Progenitor cell of endocrine pancreas (in vitro differentiated cells): ENCODE measurements at regions not wholly inside any gene's neighbourhood (a gene's known extent, or its start where the extent isn't known, plus 50 kb on each side); places are given as distances from the start of the nearest gene placed in this dataset.
"Not testable (repeated sequence)": the region's sequence is repeated elsewhere in the genome, so short reads cannot be mapped to it uniquely, and the experiment has no call there.

Experiments
- DNase-seq: peaks from one replicate; pipeline ENCODE4 v3.0.0; 2021; ENCODE audit warnings: low spot score; ENCODE audit not compliant: unreplicated experiment
- H3K27ac Mint-ChIP-seq: 2 replicates; pipeline ENCODE4 v1.8.0; 2021; ENCODE audit warnings: mild to moderate bottlenecking, moderate library complexity, mixed read lengths
- H3K27me3 Mint-ChIP-seq: 2 replicates; pipeline ENCODE4 v1.8.0; 2021; ENCODE audit warnings: mixed read lengths
- H3K36me3 Mint-ChIP-seq: 2 replicates; pipeline ENCODE4 v1.8.0; 2022; ENCODE audit warnings: mixed read lengths; ENCODE audit not compliant: insufficient read depth
- H3K4me1 Mint-ChIP-seq: 2 replicates; pipeline ENCODE4 v1.8.0; 2021; ENCODE audit warnings: low read depth, mixed read lengths
- H3K4me3 Mint-ChIP-seq: 2 replicates; pipeline ENCODE4 v1.8.0; 2021; ENCODE audit warnings: low read depth, mild to moderate bottlenecking, moderate library complexity, mixed read lengths
- H3K9me3 Mint-ChIP-seq: 2 replicates; pipeline ENCODE4 v1.8.0; 2021; ENCODE audit warnings: low read depth, mixed read lengths
- TF ChIP-seq, protein P1 (sequence below): fragments of 200-600 bp; sonication (generic); IDR thresholded peaks from one replicate; pipeline ENCODE4 v1.5.0; 2021; ENCODE audit warnings: antibody characterized with exemption, mild to moderate bottlenecking; ENCODE audit not compliant: unreplicated experiment

DNA sequence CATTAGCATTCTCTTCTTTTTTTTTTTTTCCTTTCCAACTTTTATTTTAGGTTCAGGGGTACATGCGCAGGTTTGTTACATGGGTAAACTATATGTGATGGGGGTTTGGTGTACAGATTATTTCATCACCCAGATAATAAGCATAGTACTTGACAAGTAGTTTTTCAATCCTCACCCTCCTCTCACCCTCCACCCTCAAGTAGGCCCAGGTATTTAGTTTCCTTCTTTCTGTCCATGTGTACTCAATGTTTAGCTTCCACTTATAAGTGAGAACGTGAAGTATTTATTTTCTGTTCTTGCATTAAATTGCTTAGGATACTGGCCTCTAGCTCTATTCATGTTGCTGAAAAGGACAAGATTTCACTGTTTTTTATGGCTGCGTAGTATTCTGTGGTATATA lies 140.8 kb upstream of the PGRMC2 start:
- H3K36me3 Mint-ChIP-seq = peaks cover 3% of the 10 kb centered on the region
- H3K27ac Mint-ChIP-seq = no peak overlapping the region
- no peak overlapping the region for H3K4me3 Mint-ChIP-seq
- TF ChIP-seq, protein P1, sequence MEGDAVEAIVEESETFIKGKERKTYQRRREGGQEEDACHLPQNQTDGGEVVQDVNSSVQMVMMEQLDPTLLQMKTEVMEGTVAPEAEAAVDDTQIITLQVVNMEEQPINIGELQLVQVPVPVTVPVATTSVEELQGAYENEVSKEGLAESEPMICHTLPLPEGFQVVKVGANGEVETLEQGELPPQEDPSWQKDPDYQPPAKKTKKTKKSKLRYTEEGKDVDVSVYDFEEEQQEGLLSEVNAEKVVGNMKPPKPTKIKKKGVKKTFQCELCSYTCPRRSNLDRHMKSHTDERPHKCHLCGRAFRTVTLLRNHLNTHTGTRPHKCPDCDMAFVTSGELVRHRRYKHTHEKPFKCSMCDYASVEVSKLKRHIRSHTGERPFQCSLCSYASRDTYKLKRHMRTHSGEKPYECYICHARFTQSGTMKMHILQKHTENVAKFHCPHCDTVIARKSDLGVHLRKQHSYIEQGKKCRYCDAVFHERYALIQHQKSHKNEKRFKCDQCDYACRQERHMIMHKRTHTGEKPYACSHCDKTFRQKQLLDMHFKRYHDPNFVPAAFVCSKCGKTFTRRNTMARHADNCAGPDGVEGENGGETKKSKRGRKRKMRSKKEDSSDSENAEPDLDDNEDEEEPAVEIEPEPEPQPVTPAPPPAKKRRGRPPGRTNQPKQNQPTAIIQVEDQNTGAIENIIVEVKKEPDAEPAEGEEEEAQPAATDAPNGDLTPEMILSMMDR = no peak
- DNase-seq = no peak
- H3K27me3 Mint-ChIP-seq = no peaks in the 10 kb centered on the region
- peaks cover 15% of the 10 kb centered on the region for H3K9me3 Mint-ChIP-seq
- no peaks in the 10 kb centered on the region for H3K4me1 Mint-ChIP-seq

DNA sequence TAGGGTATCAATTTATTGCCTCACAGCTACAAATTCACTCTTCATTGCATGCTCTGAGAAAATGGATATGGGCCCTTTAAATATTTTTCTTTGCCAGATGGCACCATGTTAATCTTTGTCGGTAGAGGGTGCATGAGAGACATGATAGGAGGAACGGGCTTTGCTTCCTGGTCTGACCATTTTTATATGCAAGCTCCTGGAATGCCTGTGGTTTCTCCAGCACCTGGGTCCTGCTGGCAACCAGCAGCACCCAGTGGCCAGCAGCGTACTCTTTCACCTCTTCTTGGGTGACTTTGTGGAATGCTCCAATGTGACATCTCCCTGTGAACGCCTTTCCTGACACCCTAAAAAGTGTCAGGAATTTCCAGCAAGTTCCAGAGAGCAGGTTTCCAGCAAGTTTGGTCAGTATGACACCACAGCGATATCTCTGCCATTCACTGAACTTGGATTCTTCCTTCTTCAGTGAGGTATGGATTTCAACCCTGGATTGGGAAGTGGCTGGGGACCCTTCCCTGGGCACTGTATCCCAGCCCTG lies 140.3 kb upstream of the PGRMC2 start:
- Mint-ChIP-seq H3K4me1 (no peaks in the 10 kb centered on the region), H3K27me3 (no peaks in the 10 kb centered on the region), H3K36me3 (peaks cover 3% of the 10 kb centered on the region), H3K27ac (no peak overlapping the region), H3K9me3 (peaks cover 15% of the 10 kb centered on the region), H3K4me3 (no peak overlapping the region)
- TF ChIP-seq, protein P1 = no peak
- no peak for DNase-seq

DNA sequence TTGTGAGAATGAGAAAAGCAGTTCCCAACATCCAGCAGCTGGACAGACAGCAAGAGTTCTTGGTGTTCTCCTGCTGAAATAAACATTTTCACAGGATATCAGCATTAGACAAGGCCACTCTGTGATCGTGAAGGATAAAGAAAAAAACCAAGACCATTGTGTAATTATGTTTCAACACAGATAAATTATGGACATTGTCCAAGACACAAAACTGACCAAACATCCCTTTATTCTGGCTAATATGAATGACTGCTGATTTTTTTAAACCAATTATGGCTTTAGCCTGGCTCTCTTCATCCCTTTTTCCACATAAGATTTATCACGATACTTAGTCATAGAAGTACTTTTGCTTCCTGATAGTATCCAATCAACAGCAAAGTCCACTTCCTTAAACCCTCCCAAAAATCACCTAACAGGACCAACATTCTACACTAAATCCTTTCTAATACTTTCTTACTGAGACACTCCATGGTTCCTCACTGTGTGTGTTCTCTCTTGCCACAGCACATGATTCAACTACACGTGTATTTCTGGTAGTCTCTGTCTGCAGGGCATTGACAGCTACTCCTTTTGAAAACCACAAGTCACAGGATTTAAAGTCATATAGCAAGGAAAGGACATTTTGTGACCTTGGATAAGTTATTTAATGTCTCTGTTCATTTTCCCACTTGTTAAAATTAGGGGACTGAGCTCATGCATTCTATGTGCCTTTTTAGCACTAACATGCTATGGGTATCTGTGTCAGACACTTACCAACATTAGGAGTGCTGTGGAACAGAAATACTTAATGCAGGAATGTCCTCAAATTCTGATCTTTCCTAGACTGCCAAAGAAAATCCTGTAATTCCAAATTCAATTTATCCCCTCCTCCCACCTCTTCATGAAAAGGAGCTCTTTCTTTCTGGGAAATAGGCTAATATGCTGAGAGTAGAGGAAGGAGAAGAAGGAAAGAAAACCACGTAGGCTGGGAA lies 137.2 kb upstream of the PGRMC2 start:
- Mint-ChIP-seq H3K4me1 (no peaks in the 10 kb centered on the region), H3K36me3 (peaks cover 1% of the 10 kb centered on the region), H3K27me3 (no peaks in the 10 kb centered on the region), H3K27ac (no peak overlapping the region), H3K9me3 (peaks cover 8% of the 10 kb centered on the region), H3K4me3 (no peak overlapping the region)
- TF ChIP-seq, protein P1 = no peak
- DNase-seq = no peak

DNA sequence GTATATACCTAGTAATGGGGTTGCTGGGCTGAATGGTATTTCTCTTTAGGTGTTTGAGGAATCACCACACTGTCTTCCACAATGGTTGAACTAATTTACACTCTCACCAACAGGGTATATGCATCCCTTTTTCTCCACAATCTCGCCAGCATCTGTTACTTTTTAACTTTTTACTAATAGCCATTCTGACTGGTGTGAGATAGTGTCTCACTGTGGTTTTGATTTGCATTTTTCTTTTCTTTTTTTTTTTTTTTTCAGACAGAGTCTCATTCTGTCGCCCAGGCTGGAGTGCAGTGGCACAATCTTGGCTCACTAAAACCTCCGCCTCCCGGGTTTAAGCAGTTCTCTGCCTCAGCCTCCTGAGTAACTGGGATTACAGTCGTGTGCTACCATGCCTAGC lies 134.7 kb upstream of the PGRMC2 start:
- not testable (repeated sequence) for DNase-seq, H3K9me3 Mint-ChIP-seq, H3K36me3 Mint-ChIP-seq, H3K4me1 Mint-ChIP-seq, H3K4me3 Mint-ChIP-seq, H3K27ac Mint-ChIP-seq, H3K27me3 Mint-ChIP-seq

DNA sequence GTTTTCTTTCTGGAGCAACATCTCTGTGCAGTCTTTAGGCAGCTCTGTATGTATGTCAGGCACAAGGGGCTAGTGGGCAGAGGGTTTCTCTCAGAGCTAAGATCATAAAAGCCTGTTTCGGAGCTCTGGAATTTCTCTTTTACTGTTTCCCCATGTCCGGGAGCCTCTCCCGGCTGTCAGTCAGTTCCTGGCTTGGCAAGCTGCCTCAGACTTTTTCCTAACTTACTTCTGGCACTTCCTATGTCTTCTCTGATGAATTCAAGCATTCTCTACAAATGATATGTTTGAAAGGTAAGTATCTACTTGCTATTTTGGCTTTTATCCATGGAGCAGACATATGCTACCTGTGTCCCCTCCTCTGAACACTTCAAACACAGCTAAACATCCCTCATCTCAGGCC lies 129.3 kb upstream of the PGRMC2 start:
- DNase-seq = no peak
- no peak overlapping the region for H3K27ac Mint-ChIP-seq
- H3K9me3 Mint-ChIP-seq = peaks cover 8% of the 10 kb centered on the region
- H3K27me3 Mint-ChIP-seq = no peaks in the 10 kb centered on the region
- H3K4me3 Mint-ChIP-seq = no peak overlapping the region
- TF ChIP-seq, protein P1 = no peak
- H3K36me3 Mint-ChIP-seq = no peaks in the 10 kb centered on the region
- H3K4me1 Mint-ChIP-seq = no peaks in the 10 kb centered on the region
